ENCODE measurements at regions not wholly inside any gene's neighbourhood (a gene's known extent, or its start where the extent isn't known, plus 50 kb on each side); places are given as distances from the start of the nearest gene placed in this dataset.

DNA sequence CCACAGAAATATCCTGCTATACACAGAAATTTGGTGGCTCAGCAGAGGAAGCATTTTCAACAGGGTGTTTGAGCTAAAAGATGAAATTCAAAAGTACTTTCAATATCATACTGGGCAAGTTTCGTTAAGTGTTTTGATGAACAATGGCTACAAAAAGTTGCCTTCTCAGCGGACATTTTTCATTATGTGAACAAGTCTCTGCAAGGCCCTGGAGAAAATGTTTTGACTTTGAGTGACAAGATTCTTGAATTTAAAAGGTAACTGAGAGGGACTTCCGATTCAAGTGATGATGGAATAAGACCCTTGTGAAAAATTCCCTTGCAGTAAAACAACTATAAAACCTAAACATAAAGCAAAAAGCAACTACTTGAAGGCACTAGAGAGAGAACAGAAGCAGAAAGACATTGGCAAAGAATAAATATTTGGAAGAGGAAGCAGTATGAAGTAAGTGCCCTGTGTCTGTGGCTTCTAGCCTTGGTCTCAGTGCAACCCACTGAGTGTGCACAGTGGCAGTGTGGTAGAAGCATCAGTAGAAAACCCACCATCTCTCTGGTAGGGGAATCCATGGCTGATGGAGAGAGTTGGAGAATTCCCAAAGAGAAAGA, 62.5 kb upstream of the NAMPT start:
- TF ChIP-seq CTCF (optimal IDR thresholded peaks at IDR 0.05 in 1 of 3, IDR thresholded peaks at IDR 0.05 in 1 of 3, conservative IDR thresholded peaks at IDR 0.05 in 1 of 3; ENCODE audit: extremely low read depth in 1 of 3, insufficient read depth in 2 of 3, low read length in 3 of 3) = no peak
- TF ChIP-seq EZH2 (IDR thresholded peaks at IDR 0.05; ENCODE audit: low read length) = no peak
